Mammary epithelial cell (primary cell): ENCODE measurements at regions not wholly inside any gene's neighbourhood (a gene's known extent, or its start where the extent isn't known, plus 50 kb on each side); places are given as distances from the start of the nearest gene placed in this dataset.

Experiments used
- CTCF ChIP-seq, 2 donors: IDR thresholded peaks in 1 of 2; conservative IDR thresholded peaks in 1 of 2; 2 replicates each; pipeline ENCODE4 v1.5.1; 2011 to 2012; ENCODE audit warnings: inconsistent platforms in 2 of 2, low read length in 2 of 2, mild to moderate bottlenecking in 2 of 2, control low read depth in 1 of 2, low read depth in 1 of 2; ENCODE audit not compliant: insufficient read depth in 1 of 2; ENCODE audit errors: extremely low read depth in 1 of 2
- EZH2 ChIP-seq: IDR thresholded peaks from 2 replicates; pipeline ENCODE4 v1.6.1; 2012; ENCODE audit warnings: low read length, inconsistent platforms, borderline replicate concordance

- TF ChIP-seq CTCF (conservative IDR thresholded peaks at IDR 0.05 in 1 of 2, IDR thresholded peaks at IDR 0.05 in 1 of 2; ENCODE audit: extremely low read depth in 1 of 2, insufficient read depth in 1 of 2, low read depth in 1 of 2, low read length in 2 of 2) (no peak), EZH2 (no peak)
Observed at GRCh38 chr1:187038784-187039183, 210.0 kb downstream of the PLA2G4A start.
